Stimulated activated CD4-positive, alpha-beta T cell treated with anti-CD3 and anti-CD28 coated beads, Interleukin-15, amount 100 ng/mL, for 48 hours (primary cell): ENCODE measurements at regions not wholly inside any gene's neighbourhood (a gene's known extent, or its start where the extent isn't known, plus 50 kb on each side); places are given as distances from the start of the nearest gene placed in this dataset.

Experiments used
- DNase-seq, 2 donors: peaks; one replicate each; pipeline ENCODE4 v3.0.0-alpha.2; 2020; ENCODE audit warnings: low read depth in 2 of 2

GRCh38 chr1:119308130-119308700 lies 60.4 kb upstream of the HAO2 start:
- no peak for DNase-seq

DNA sequence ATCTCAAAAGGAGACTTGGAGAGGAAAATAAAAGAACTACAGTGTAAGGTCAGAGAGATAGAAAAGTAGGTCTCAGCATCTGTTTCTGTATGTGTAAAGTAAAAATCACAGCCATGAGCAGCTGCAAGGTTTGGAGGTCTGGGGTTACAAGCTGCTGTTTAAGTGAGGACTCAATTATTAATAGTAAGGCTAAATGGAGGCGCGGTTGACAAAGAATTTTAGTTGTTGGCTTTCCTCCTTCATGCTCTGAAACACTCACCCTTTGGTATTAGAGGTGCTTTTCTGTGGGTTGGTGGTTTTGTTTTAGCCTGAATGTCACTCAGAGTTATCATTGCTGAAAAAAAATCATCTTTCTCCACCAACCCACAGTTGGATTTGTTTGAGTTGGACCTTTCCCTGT lies 59.8 kb upstream of the HAO2 start:
- no peak for DNase-seq

GRCh38 chr1:119310301-119310700 lies 58.3 kb upstream of the HAO2 start:
- no peak for DNase-seq

GRCh38 chr1:119312500-119312899 lies 56.1 kb upstream of the HAO2 start:
- DNase-seq = no peak

GRCh38 chr1:119314001-119314796 lies 54.4 kb upstream of the HAO2 start:
- no peak for DNase-seq

GRCh38 chr1:119316870-119317416 lies 51.6 kb upstream of the HAO2 start:
- DNase-seq = no peak

GRCh38 chr1:119318466-119319309 lies 49.9 kb upstream of the HAO2 start:
- no peak for DNase-seq
